ENCODE measurements at regions not wholly inside any gene's neighbourhood (a gene's known extent, or its start where the extent isn't known, plus 50 kb on each side); places are given as distances from the start of the nearest gene placed in this dataset.
"Not testable (repeated sequence)": the region's sequence is repeated elsewhere in the genome, so short reads cannot be mapped to it uniquely, and the experiment has no call there.

DNA sequence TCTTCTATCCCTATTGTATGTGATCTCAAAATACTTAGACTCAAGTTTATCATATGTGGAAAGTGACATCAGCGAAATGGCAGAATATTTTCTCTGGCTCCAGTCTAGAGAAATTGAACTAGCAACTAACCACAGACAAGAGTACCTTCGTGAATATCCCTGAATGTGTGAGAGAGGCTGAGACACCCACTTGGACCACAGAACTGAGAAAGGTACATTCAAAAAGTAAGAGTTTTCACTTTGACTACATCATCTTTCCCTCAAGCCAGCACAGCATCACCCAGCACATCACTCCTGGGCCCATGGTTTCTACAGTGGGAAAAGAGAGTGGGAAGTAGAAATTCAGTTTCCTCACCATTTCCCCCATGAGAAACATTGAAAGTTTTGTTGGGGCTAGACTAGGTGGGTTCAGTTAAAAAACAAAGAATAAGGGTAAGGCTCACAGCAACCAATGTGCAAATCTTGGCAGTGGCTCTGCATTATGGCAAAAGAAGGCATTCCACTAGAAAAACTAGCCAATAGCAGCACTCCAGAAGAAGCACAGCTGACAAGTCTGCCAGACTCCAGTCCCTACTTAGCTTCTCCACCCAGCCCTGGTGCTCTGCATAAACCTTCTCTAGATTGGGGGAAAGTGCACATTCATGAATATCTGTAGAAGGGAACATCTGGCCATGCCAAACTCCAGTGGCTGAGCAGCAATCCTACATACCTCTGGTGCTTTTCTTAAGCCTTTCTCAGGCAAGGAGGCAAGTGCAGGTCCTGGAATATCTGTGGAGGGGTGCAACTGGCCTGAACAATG lies 225.6 kb upstream of the VLDLR start:
- no peak overlapping the region for H3K4me2 ChIP-seq (ENCODE audit: low read length)
- H2AFZ ChIP-seq (ENCODE audit: low read depth, low read length), result no peak overlapping the region
- H3K4me1 ChIP-seq (ENCODE audit: low read length), result no peaks in the 10 kb centered on the region
- no peaks in the 10 kb centered on the region for H3K27me3 ChIP-seq (ENCODE audit: low read depth, low read length)
- no peak overlapping the region for H3K9ac ChIP-seq (ENCODE audit: low read length)
- H3K9me3 ChIP-seq (ENCODE audit: insufficient read depth, low read length), result no peaks in the 10 kb centered on the region
- no peak for TF ChIP-seq EZH2phosphoT487 (IDR thresholded peaks at IDR 0.05; ENCODE audit: low read depth)
- TF ChIP-seq CTCF (IDR thresholded peaks at IDR 0.05; ENCODE audit: low read depth, low read length), result no peak
- H3K27ac ChIP-seq (ENCODE audit: low read length), result no peak overlapping the region
- no peak overlapping the region for H3K4me3 ChIP-seq (ENCODE audit: low read length)
- H3K79me2 ChIP-seq (ENCODE audit: low read length), result no peaks in the 10 kb centered on the region
- H4K20me1 ChIP-seq (ENCODE audit: insufficient read depth, low read length), result no peaks in the 10 kb centered on the region
- H3K36me3 ChIP-seq (replicated peaks; ENCODE audit: low read depth, low read length), result no peaks in the 10 kb centered on the region

DNA sequence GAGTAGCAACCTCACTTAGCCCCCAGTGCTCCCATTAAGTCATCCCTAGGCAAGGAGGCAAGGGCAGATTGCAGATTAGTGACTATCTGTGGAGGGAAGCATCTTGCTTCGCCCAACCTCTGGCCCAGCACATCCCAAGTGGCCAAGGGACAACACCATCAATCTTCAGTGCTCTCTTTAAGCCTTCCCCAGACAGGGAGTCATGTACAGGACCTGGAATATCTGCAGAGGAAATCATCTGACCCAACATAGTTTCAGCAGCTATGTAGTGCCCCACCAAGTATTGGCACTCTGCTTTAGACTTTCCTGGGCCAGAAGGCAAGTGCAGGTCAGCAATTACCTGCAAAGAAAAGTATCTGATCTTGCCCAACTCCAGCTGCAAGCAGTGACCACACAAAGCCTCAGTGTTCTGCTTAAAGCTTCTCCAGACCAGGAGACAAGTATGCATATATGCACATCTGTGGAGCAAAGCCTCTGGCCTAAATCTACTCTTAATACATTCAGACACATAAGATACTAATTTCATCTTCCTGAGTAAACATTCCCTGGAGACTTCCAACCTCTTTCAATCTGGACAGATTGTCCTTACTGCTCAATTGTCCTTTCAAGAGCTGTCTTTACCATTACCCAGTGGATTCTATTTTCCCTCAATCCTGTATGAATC lies 224.8 kb upstream of the VLDLR start:
- H4K20me1 ChIP-seq (ENCODE audit: insufficient read depth, low read length), result no peaks in the 10 kb centered on the region
- TF ChIP-seq CTCF (IDR thresholded peaks at IDR 0.05; ENCODE audit: low read depth, low read length), result no peak
- TF ChIP-seq EZH2phosphoT487 (IDR thresholded peaks at IDR 0.05; ENCODE audit: low read depth), result no peak
- no peaks in the 10 kb centered on the region for H3K36me3 ChIP-seq (replicated peaks; ENCODE audit: low read depth, low read length)

GRCh38 chr9:2397875-2398274 lies 223.7 kb upstream of the VLDLR start:
- not testable (repeated sequence) for H3K79me2 ChIP-seq (ENCODE audit: low read length); H2AFZ ChIP-seq (ENCODE audit: low read depth, low read length)

More for the DNA sequence above, 224.8 kb upstream of the VLDLR start:
- no peak overlapping the region for H3K27ac ChIP-seq (ENCODE audit: low read length)
- no peaks in the 10 kb centered on the region for H3K9me3 ChIP-seq (ENCODE audit: insufficient read depth, low read length)
- H2AFZ ChIP-seq (ENCODE audit: low read depth, low read length), result no peak overlapping the region
- H3K79me2 ChIP-seq (ENCODE audit: low read length), result no peaks in the 10 kb centered on the region
- H3K4me1 ChIP-seq (ENCODE audit: low read length), result no peaks in the 10 kb centered on the region
- H3K4me2 ChIP-seq (ENCODE audit: low read length), result no peak overlapping the region
- no peak overlapping the region for H3K4me3 ChIP-seq (ENCODE audit: low read length)
- no peaks in the 10 kb centered on the region for H3K27me3 ChIP-seq (ENCODE audit: low read depth, low read length)
- no peak overlapping the region for H3K9ac ChIP-seq (ENCODE audit: low read length)

DNA sequence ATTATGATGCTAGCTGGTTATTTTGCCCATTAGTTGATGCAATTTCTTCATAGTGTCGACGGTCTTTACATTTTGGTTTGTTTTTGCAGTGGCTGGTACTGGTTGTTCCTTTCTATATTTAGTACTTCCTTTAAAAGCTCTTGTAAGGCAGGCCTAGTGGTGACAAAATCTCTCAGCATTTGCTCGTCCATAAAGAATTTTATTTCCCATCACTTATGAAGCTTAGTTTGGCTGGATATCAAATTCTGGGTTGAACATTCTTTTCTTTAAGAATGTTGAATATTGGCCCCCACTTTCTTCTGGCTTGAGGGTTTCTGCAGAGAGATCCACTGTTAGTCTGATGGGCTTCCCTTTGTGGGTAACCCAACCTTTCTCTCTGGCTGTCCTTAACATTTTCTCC lies 219.8 kb upstream of the VLDLR start:
- H3K9ac ChIP-seq (ENCODE audit: low read length); H4K20me1 ChIP-seq (ENCODE audit: insufficient read depth, low read length); H3K4me2 ChIP-seq (ENCODE audit: low read length); H3K79me2 ChIP-seq (ENCODE audit: low read length); H3K36me3 ChIP-seq (replicated peaks; ENCODE audit: low read depth, low read length); H3K27ac ChIP-seq (ENCODE audit: low read length); H3K4me3 ChIP-seq (ENCODE audit: low read length); H3K4me1 ChIP-seq (ENCODE audit: low read length); H3K27me3 ChIP-seq (ENCODE audit: low read depth, low read length); H2AFZ ChIP-seq (ENCODE audit: low read depth, low read length): not testable (repeated sequence)
- H3K9me3 ChIP-seq (ENCODE audit: insufficient read depth, low read length), result peaks cover 11% of the 10 kb centered on the region; the same call in 1 of the 2 replicates

More at GRCh38 chr9:2397875-2398274, 223.7 kb upstream of the VLDLR start:
- H3K36me3 ChIP-seq (replicated peaks; ENCODE audit: low read depth, low read length); H3K4me1 ChIP-seq (ENCODE audit: low read length); H4K20me1 ChIP-seq (ENCODE audit: insufficient read depth, low read length); H3K27me3 ChIP-seq (ENCODE audit: low read depth, low read length); H3K9ac ChIP-seq (ENCODE audit: low read length); H3K4me2 ChIP-seq (ENCODE audit: low read length); H3K27ac ChIP-seq (ENCODE audit: low read length); H3K4me3 ChIP-seq (ENCODE audit: low read length); H3K9me3 ChIP-seq (ENCODE audit: insufficient read depth, low read length): not testable (repeated sequence)

DNA sequence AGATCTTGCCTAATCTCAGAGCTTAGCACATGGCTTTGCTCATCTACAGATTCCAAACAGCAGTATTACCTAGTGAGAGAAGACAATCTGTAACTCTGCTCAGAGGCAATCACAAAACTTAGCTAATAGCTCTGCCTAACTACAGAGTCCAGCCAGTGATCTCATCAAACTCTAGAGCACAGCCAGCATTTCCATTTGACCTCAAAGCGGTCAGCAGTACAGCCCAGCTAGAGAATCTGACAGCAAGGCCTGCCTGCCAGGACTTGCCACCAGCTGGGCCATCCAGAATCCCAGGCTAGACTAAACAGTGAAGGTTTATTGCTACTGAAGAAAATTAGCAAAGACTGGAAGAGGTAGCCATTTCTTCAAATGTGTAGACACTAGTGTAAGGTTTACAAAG lies 217.9 kb upstream of the VLDLR start:
- no peaks in the 10 kb centered on the region for H3K79me2 ChIP-seq (ENCODE audit: low read length)
- H3K4me1 ChIP-seq (ENCODE audit: low read length), result no peaks in the 10 kb centered on the region
- H4K20me1 ChIP-seq (ENCODE audit: insufficient read depth, low read length), result no peaks in the 10 kb centered on the region
- H3K27ac ChIP-seq (ENCODE audit: low read length), result no peak overlapping the region
- H3K4me3 ChIP-seq (ENCODE audit: low read length), result no peak overlapping the region
- no peak overlapping the region for H3K9ac ChIP-seq (ENCODE audit: low read length)
- H3K4me2 ChIP-seq (ENCODE audit: low read length), result no peak overlapping the region
- peaks cover 11% of the 10 kb centered on the region; the same call in 1 of the 2 replicates for H3K9me3 ChIP-seq (ENCODE audit: insufficient read depth, low read length)
- no peak for TF ChIP-seq CTCF (IDR thresholded peaks at IDR 0.05; ENCODE audit: low read depth, low read length)
- no peak for TF ChIP-seq EZH2phosphoT487 (IDR thresholded peaks at IDR 0.05; ENCODE audit: low read depth)
- no peak overlapping the region for H2AFZ ChIP-seq (ENCODE audit: low read depth, low read length)
- H3K36me3 ChIP-seq (replicated peaks; ENCODE audit: low read depth, low read length), result no peaks in the 10 kb centered on the region
- H3K27me3 ChIP-seq (ENCODE audit: low read depth, low read length), result no peaks in the 10 kb centered on the region

Data from OCI-LY3 (cell line).